KOPT-K1 (cell line): ENCODE measurements at regions not wholly inside any gene's neighbourhood (a gene's known extent, or its start where the extent isn't known, plus 50 kb on each side); places are given as distances from the start of the nearest gene placed in this dataset.

Source experiments
- H3K27ac ChIP-seq: fragments of 200-600 bp; sonication (generic); 2 replicates; pipeline ENCODE4 v1.5.1; 2016; ENCODE audit warnings: antibody characterized with exemption, mild to moderate bottlenecking, low read depth, low read length; ENCODE audit not compliant: poor library complexity, severe bottlenecking
- H3K36me3 ChIP-seq: fragments of 200-600 bp; sonication (generic); 2 replicates; pipeline ENCODE4 v1.5.1; 2017; ENCODE audit warnings: antibody characterized with exemption, mild to moderate bottlenecking, low read length, moderate library complexity; ENCODE audit not compliant: insufficient read depth
- H3K9me3 ChIP-seq: fragments of 200-600 bp; sonication (generic); 2 replicates; pipeline ENCODE4 v1.5.1; 2017; ENCODE audit warnings: antibody characterized with exemption, low read length, mild to moderate bottlenecking; ENCODE audit not compliant: insufficient read depth, poor library complexity, severe bottlenecking

GRCh38 chr2:40758401-40759155 is 306.7 kb upstream of the SLC8A1 start:
- no peak overlapping the region for H3K27ac ChIP-seq
- no peaks in the 10 kb centered on the region for H3K9me3 ChIP-seq
- H3K36me3 ChIP-seq = no peaks in the 10 kb centered on the region

GRCh38 chr2:40760071-40760666 is 308.3 kb upstream of the SLC8A1 start:
- Histone ChIP-seq H3K27ac (no peak overlapping the region), H3K9me3 (no peaks in the 10 kb centered on the region), H3K36me3 (no peaks in the 10 kb centered on the region)

GRCh38 chr2:40773291-40773690 is 321.4 kb upstream of the SLC8A1 start:
- no peak overlapping the region for H3K27ac ChIP-seq
- no peaks in the 10 kb centered on the region for H3K9me3 ChIP-seq
- H3K36me3 ChIP-seq = no peaks in the 10 kb centered on the region

GRCh38 chr2:40783704-40784103 is 331.8 kb upstream of the SLC8A1 start:
- Histone ChIP-seq H3K9me3 (no peaks in the 10 kb centered on the region), H3K36me3 (no peaks in the 10 kb centered on the region), H3K27ac (no peak overlapping the region)

- Histone ChIP-seq H3K36me3 (no peaks in the 10 kb centered on the region), H3K9me3 (no peaks in the 10 kb centered on the region), H3K27ac (no peak overlapping the region)
Observed at GRCh38 chr2:40786636-40787035, 334.7 kb upstream of the SLC8A1 start.

- no peaks in the 10 kb centered on the region for H3K9me3 ChIP-seq
- H3K27ac ChIP-seq = no peak overlapping the region
- H3K36me3 ChIP-seq = no peaks in the 10 kb centered on the region
Observed at GRCh38 chr2:40797120-40797519, 345.2 kb upstream of the SLC8A1 start.

- no peaks in the 10 kb centered on the region for H3K9me3 ChIP-seq
- no peak overlapping the region for H3K27ac ChIP-seq
- no peaks in the 10 kb centered on the region for H3K36me3 ChIP-seq
Observed at GRCh38 chr2:40803900-40804299, 352.0 kb upstream of the SLC8A1 start.

- Histone ChIP-seq H3K27ac (no peak overlapping the region), H3K36me3 (no peaks in the 10 kb centered on the region), H3K9me3 (no peaks in the 10 kb centered on the region)
Observed at GRCh38 chr2:40809156-40809555, 357.3 kb upstream of the SLC8A1 start.

GRCh38 chr2:40814616-40815015 is 362.7 kb upstream of the SLC8A1 start:
- Histone ChIP-seq H3K36me3 (no peaks in the 10 kb centered on the region), H3K9me3 (no peaks in the 10 kb centered on the region), H3K27ac (no peak overlapping the region)

GRCh38 chr2:40820319-40820718 is 368.4 kb upstream of the SLC8A1 start:
- Histone ChIP-seq H3K36me3 (no peaks in the 10 kb centered on the region), H3K9me3 (peaks cover 10% of the 10 kb centered on the region), H3K27ac (no peak overlapping the region)

GRCh38 chr2:40823478-40823877 is 371.6 kb upstream of the SLC8A1 start:
- H3K27ac ChIP-seq = peak overlapping the region; percentile 45
- H3K9me3 ChIP-seq = peaks cover 10% of the 10 kb centered on the region
- H3K36me3 ChIP-seq = no peaks in the 10 kb centered on the region

- Histone ChIP-seq H3K36me3 (no peaks in the 10 kb centered on the region), H3K9me3 (peaks cover 10% of the 10 kb centered on the region), H3K27ac (peak overlapping the region; percentile 45)
Observed at GRCh38 chr2:40824278-40824677, 372.4 kb upstream of the SLC8A1 start.

- no peak overlapping the region for H3K27ac ChIP-seq
- no peaks in the 10 kb centered on the region for H3K36me3 ChIP-seq
- no peaks in the 10 kb centered on the region for H3K9me3 ChIP-seq
Observed at GRCh38 chr2:40827392-40827791, 375.5 kb upstream of the SLC8A1 start.

GRCh38 chr2:40831321-40831873 is 379.5 kb upstream of the SLC8A1 start:
- Histone ChIP-seq H3K36me3 (no peaks in the 10 kb centered on the region), H3K9me3 (no peaks in the 10 kb centered on the region), H3K27ac (no peak overlapping the region)

GRCh38 chr2:40841856-40842255 is 390.0 kb upstream of the SLC8A1 start:
- no peak overlapping the region for H3K27ac ChIP-seq
- H3K9me3 ChIP-seq = no peaks in the 10 kb centered on the region
- no peaks in the 10 kb centered on the region for H3K36me3 ChIP-seq
